Stimulated activated naive CD8-positive, alpha-beta T cell treated with anti-CD3 and anti-CD28 coated beads, Interleukin-15, Interleukin-2, amounts not matched to agents 100 U/mL and 50 U/mL, for 24 hours (primary cell): ENCODE measurements at regions not wholly inside any gene's neighbourhood (a gene's known extent, or its start where the extent isn't known, plus 50 kb on each side); places are given as distances from the start of the nearest gene placed in this dataset.

ENCODE experiments used
- ATAC-seq: fragments of 150-1000 bp; cut with Tn5 transposase; one replicate; pipeline ENCODE4 v1.10.0; 2021
- DNase-seq: peaks from one replicate; pipeline ENCODE4 v3.0.0; 2021

DNA sequence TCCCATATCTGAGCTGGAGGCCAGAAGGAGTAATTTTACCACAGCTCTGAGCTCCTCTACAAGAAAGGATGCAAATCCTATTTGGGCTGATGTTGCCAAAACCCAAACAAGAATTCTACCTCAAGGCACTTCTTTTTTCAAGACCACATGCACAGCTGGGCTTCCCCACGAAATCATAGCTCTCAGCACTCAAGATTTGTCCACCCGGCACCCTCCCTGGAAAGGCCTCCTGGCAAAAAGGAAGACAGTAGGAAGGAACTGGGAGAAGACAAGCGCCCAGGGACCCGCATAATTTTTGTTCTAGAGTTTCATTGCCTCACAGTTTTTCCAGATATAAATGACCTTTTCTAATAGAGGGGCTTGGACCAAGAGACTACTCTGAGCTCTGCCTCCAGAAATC, 90.5 kb downstream of the BANF2 start:
- ATAC-seq = no peak
- no peak for DNase-seq

DNA sequence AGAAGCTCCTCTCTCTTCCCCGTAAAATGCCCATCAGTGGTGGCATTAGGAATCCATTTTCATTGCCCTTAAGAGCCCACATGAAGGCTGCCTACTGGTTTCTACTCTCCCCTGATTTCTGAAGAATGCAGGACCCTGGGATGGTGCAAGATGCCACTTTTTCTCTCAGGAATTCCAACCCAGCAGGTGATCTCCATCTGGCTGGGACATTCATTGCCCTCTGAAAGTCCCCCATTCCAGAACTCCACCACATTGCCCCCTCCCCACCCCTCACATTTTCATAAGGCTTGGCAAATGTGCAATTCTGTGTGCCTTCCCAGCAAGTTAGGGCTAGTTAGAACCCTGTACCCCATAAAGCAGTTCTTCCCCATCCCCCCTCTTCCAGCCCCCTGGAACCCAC, 88.0 kb downstream of the BANF2 start:
- no peak for ATAC-seq
- no peak for DNase-seq

DNA sequence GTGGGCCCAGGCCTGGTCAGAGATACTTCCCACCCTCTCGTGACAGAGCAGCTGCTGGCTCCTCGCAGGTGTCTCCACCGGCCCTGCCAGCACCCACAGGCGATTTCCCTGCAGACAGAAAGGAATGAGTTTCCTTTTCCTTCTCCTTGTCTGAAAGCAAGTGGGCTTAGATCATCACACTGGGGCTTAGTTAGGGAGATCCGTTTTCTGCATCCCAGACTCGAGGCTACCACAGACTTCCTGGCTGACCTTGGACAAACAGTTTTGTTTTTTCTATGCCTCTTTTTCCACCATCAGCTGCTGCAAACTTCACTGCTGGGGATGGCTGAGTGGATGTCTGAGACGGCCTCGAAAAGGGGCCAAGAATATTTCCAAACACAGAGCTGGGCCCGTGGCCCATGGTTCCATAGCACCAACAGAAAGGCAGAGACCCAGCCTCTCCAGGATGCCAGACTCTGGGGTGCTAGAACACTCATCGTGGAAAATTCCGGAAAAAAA, 86.5 kb downstream of the BANF2 start:
- DNase-seq (no peak), ATAC-seq (no peak)
